ENCODE measurements at regions not wholly inside any gene's neighbourhood (a gene's known extent, or its start where the extent isn't known, plus 50 kb on each side); places are given as distances from the start of the nearest gene placed in this dataset.
"Not testable (repeated sequence)": the region's sequence is repeated elsewhere in the genome, so short reads cannot be mapped to it uniquely, and the experiment has no call there.

DNA sequence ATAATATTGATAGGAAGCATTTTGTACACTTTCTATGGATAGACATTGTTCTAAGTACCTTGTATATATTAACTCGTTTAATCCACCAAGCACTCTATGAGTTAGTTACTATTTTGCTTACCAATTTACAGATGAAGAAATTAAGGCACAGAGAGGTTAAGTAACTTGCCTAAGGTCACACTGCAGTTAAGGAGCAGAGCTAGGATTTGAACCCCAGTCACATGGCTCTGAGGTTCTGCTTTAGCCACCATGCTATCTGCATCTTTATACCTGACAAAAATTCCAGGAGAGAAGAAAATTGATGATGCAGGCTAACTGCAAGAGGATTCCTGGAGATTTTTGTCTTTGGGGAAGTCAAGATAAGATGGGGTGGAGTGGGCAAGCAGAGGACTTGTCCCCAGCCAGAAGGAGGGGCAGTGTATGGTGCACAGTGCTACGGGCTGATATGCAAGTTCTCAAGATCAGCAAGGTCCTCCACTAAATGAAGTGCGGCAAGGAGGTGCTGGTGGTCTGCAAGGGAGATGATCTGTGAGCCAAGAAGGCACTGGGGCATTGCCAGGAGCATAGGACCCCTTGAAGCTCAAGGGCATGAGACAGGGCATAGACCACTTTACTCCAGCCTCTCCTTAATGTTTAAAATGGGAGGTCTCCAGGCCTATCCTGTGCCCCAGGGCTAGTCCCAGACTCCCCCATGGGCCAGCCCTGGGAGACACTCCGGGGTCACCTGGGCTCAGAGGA lies 430.6 kb downstream of the RPS24 start:
- DNase-seq, result no peak

DNA sequence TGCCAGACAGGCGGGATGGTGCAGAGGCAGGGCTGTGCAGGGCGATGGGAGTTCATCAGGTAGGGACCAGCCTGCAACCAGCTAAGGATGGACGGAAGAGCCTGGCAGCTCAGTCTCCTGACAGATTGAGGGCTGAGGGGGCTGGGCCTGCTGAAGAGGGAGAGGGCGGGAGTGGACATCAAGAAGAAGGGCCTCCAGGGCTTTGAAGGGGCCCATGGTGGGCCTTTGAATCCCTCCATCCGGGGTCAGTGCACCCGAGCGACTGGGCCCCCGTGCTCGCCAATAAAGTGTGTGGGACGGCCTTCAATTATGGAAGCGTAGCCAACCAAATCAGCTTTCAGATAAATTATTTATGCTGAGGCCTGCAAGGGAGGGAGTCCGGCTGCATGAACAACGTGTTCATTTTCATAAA lies 431.2 kb downstream of the RPS24 start:
- DNase-seq, result no peak

GRCh38 chr10:78465431-78465830 lies 431.8 kb downstream of the RPS24 start:
- DNase-seq, result no peak

DNA sequence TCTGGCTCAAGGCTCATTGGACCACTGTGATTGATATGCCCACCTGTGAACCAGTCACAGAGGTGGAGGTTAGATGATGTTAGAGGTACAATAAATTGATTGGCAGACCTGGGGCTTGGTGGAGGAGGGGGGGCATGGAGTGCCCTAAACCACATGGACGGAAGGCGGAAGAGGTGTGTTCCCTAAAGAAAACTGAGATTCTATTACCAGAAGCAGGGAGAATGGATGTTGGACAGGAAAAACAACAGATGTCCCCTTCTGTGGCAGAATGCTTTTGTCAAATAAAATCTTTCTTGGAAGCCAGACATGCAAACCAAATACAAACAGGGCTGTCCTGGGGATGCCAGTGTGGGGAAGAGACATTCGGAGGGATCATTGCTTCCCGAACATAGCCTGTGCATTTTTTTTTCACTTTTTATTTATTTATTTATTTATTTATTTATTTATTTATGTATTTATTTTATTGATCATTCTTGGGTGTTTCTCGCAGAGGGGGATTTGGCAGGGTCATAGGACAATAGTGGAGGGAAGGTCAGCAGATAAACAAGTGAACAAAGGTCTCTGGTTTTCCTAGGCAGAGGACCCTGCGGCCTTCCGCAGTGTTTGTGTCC lies 433.9 kb downstream of the RPS24 start:
- no peak for DNase-seq

GRCh38 chr10:78468731-78469130 lies 435.1 kb downstream of the RPS24 start:
- not testable (repeated sequence) for DNase-seq

- DNase-seq, result no peak
These were observed 436.8 kb downstream of the RPS24 start for GRCh38 chr10:78470267-78471103.

- no peak for DNase-seq
These were observed 437.7 kb downstream of the RPS24 start for GRCh38 chr10:78471326-78471722.

- no peak for DNase-seq
These were observed 438.3 kb downstream of the RPS24 start for GRCh38 chr10:78471723-78472550.

DNA sequence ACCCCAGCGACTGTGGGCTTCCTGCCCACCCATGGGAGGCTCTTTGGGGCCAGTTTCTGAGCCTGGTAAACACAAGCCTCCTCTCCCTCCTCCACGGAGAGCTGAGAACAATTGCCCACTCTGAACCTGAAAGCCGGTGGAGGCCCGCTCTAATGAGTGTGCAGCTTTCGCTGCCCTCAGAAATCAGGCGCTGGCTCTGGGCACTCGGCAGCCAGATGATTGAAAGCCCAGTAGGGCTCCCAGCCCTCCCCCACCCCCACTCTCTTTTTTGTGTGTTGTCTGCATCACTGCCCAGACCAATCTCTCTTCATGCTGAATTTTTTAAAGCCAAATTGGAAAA lies 438.9 kb downstream of the RPS24 start:
- no peak for DNase-seq

- DNase-seq, result no peak
These were observed 439.3 kb downstream of the RPS24 start for GRCh38 chr10:78473006-78473405.

DNA sequence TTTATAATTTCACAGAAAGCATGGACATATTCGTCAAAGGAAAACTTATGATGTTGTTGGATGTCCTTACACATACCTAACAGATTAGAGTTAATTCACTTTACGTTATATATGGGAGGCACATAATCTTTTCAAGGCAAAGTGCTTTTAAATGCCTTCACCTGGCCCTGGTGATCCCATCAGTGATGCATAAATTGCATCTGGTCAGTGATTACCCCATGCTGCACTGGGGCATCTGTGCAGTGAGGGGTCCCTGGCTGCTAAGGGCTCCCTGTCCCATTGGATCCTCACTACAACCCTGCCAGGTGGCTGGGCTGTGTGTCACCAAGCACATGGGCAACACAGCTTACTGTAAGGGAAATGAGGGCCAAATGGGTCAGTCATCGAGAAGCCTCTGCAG lies 441.1 kb downstream of the RPS24 start:
- no peak for DNase-seq

DNA sequence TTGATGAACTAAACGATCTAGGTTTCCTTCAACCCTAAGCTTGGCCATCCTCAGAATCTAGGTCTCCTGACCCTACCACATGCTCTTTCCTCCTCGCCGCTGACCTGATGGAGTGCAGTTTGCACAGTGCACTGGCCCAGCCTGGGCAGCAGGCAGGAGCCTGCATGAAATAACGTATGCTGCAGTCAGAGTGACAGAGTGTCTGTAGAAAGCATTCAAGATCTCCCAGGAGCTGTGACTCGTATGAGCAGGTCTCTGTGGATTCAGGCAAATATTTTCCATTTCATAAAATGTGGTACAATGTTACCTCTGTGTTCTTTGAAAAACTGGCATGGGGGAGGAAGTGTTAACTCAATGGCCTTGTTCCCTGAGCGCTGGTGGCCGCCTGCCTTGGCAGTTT lies 441.8 kb downstream of the RPS24 start:
- no peak for DNase-seq

- DNase-seq, result no peak
These were observed 442.5 kb downstream of the RPS24 start for GRCh38 chr10:78476156-78476555.

DNA sequence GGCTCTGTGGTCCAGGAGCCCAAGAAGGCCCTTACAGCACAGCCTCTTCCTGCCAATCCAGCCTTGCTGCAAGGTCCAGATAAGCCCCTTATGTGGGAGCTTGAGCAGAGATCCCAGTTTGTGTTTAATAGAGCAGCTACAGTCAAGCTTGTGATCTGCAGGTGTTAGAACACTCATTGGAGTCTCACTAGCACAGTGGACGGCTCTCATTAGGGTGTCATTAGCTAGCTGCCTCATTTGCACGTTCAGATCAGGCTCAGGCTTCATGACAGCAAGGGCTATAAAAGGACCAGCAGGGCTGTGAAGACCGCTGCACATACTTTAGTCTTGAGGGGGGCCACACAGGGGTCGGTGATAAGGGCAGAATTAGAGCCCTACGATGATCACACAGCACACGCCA lies 443.2 kb downstream of the RPS24 start:
- DNase-seq, result no peak

GRCh38 chr10:78478919-78479318 lies 445.3 kb downstream of the RPS24 start:
- DNase-seq, result no peak

- no peak for DNase-seq
These were observed 445.8 kb downstream of the RPS24 start for GRCh38 chr10:78479467-78479866.

GRCh38 chr10:78481842-78482241 lies 448.2 kb downstream of the RPS24 start:
- no peak for DNase-seq

GRCh38 chr10:78483641-78484040 lies 450.0 kb downstream of the RPS24 start:
- no peak for DNase-seq

GRCh38 chr10:78489034-78489433 lies 455.4 kb downstream of the RPS24 start:
- no peak for DNase-seq

DNA sequence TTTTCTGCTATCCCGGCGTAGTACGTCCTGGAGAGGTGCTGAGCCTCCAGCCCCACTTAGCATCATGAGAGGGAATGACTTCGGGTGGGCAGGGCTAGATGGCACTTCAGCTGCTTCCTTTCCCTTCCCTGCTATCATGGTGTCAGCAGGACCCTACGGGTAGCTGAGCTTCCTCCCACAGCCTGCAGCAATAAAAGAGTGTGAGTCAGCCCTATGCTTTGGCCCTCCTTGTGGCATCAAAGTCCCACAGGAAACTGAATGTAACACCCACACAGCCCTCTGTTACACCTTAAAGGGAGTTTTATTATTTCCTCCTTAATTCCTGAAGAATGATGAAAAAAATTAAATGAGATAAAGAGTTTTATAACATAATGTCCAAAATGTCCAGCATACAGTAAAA lies 458.1 kb downstream of the RPS24 start:
- DNase-seq, result no peak

- no peak for DNase-seq
These were observed 458.8 kb downstream of the RPS24 start for GRCh38 chr10:78492424-78492823.

DNA sequence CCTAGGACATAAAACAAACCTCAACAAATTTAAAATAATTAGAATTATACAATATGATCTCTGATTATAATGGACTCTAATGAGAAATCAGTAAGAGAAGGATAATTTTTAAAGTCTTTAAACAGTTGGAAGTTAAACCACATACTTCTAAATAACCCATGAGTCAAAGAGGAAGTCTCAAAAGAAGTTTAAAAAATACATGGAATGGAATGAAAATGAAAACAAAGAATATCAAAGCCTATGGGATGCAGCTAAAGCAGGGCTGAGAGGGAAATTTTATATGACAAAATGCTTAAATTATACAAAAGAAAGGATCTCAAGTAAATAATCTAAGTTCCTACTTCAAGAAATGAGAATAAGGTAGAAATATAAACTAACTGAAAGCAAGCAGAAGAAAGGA lies 460.5 kb downstream of the RPS24 start:
- no peak for DNase-seq
